HG03103 (cell line): ENCODE measurements at regions not wholly inside any gene's neighbourhood (a gene's known extent, or its start where the extent isn't known, plus 50 kb on each side); places are given as distances from the start of the nearest gene placed in this dataset.
"Not testable (repeated sequence)": the region's sequence is repeated elsewhere in the genome, so short reads cannot be mapped to it uniquely, and the experiment has no call there.

Experiments
- ATAC-seq: cut with Tn5 transposase; IDR thresholded peaks from one replicate; pipeline ENCODE4 v1.9.1; 2021; ENCODE audit warnings: low read depth; ENCODE audit not compliant: unreplicated experiment

- ATAC-seq = no peak
Observed at GRCh38 chr4:127505203-127505602, 127.6 kb upstream of the INTU start.

- no peak for ATAC-seq
Observed at GRCh38 chr4:127506283-127506682, 126.5 kb upstream of the INTU start.

GRCh38 chr4:127509155-127509554 is 123.6 kb upstream of the INTU start:
- no peak for ATAC-seq

- ATAC-seq = not testable (repeated sequence)
Observed at GRCh38 chr4:127512672-127513071, 120.1 kb upstream of the INTU start.

GRCh38 chr4:127515259-127515658 is 117.5 kb upstream of the INTU start:
- not testable (repeated sequence) for ATAC-seq

- no peak for ATAC-seq
Observed at GRCh38 chr4:127518046-127518445, 114.7 kb upstream of the INTU start.

- ATAC-seq = no peak
Observed at GRCh38 chr4:127521463-127521862, 111.3 kb upstream of the INTU start.

- ATAC-seq = no peak
Observed at GRCh38 chr4:127523369-127523768, 109.4 kb upstream of the INTU start.

- ATAC-seq = no peak
Observed at GRCh38 chr4:127525608-127526007, 107.1 kb upstream of the INTU start.

GRCh38 chr4:127528302-127528701 is 104.5 kb upstream of the INTU start:
- ATAC-seq = no peak

- not testable (repeated sequence) for ATAC-seq
Observed at GRCh38 chr4:127529879-127530278, 102.9 kb upstream of the INTU start.

- no peak for ATAC-seq
Observed at GRCh38 chr4:127533028-127533700, 99.6 kb upstream of the INTU start.

- no peak for ATAC-seq
Observed at GRCh38 chr4:127534041-127534825, 98.5 kb upstream of the INTU start.

GRCh38 chr4:127538016-127538415 is 94.7 kb upstream of the INTU start:
- no peak for ATAC-seq

- ATAC-seq = no peak
Observed at GRCh38 chr4:127540497-127541025, 92.2 kb upstream of the INTU start.

- no peak for ATAC-seq
Observed at GRCh38 chr4:127545271-127545670, 87.5 kb upstream of the INTU start.

GRCh38 chr4:127548990-127549925 is 83.5 kb upstream of the INTU start:
- ATAC-seq = no peak

- no peak for ATAC-seq
Observed at GRCh38 chr4:127555106-127555505, 77.7 kb upstream of the INTU start.

- no peak for ATAC-seq
Observed at GRCh38 chr4:127558088-127558487, 74.7 kb upstream of the INTU start.

GRCh38 chr4:127558489-127559407 is 74.0 kb upstream of the INTU start:
- ATAC-seq = no peak
